GM18861 (cell line): ENCODE measurements at regions not wholly inside any gene's neighbourhood (a gene's known extent, or its start where the extent isn't known, plus 50 kb on each side); places are given as distances from the start of the nearest gene placed in this dataset.
"Not testable (repeated sequence)": the region's sequence is repeated elsewhere in the genome, so short reads cannot be mapped to it uniquely, and the experiment has no call there.

Experiments
- ATAC-seq: cut with Tn5 transposase; IDR thresholded peaks from one replicate; pipeline ENCODE4 v1.9.1; 2021; ENCODE audit not compliant: unreplicated experiment

DNA sequence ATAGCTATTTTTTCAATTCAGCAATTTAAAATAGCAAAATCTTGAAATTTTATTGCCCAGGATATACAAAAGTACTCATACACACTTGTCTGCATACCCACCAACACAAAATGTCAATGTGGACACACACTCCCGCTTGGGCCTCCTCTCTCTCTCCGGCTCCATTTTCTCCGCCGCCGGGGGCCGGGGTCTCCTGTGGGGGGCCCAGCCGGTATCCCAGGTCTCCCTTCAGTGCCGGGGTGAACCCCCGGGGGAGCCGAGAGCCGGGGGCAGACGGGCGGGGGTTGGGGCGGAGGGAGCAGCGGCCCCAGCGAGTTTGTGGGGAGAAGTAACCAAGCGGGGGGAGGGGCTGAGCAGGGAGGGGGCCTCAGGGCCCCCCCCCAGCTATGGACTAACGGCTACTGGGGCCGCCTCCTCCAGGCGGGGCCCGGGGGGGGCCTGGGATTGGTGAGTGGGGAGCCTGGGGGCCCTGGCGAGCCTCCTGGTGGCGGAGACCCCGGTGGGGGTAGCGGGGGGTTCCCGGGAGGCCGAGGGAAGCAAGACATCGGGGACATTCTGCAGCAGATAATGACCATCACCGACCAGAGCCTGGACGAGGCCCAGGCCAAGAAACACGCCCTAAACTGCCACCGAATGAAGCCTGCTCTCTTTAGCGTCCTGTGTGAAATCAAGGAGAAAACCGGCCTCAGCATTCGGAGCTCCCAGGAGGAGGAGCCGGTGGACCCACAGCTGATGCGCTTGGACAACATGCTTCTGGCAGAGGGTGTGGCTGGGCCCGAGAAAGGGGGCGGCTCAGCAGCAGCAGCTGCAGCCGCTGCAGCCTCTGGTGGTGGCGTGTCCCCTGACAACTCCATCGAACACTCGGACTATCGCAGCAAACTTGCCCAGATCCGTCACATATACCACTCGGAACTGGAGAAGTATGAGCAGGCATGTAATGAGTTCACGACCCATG lies 56.6 kb downstream of the CHST2 start:
- ATAC-seq: not testable (repeated sequence)

GRCh38 chr3:143177965-143178364 lies 58.4 kb downstream of the CHST2 start:
- peak; percentile 80 for ATAC-seq

GRCh38 chr3:143178775-143179548 lies 59.4 kb downstream of the CHST2 start:
- ATAC-seq: not testable (repeated sequence)

DNA sequence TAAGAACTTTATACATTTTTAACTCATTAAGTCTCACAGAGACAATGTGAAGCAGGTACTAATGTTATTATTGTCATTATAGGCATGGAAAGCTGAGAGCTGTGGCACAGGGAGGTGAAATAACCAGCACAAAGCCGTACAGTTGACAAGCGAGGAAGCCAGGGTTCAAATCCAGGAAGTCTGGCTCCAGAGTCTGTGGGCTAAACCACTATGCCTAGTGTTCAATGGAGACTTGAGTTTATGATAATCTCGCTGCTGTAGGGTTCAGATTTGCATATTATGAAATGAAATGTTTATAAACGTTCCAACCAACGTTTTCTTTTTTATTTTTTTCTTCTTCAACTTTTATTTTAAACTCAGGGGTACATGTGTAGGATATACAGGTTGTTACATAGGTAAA lies 60.0 kb downstream of the CHST2 start:
- no peak for ATAC-seq

- not testable (repeated sequence) for ATAC-seq
Measured at GRCh38 chr3:143180860-143181259, 61.3 kb downstream of the CHST2 start.

DNA sequence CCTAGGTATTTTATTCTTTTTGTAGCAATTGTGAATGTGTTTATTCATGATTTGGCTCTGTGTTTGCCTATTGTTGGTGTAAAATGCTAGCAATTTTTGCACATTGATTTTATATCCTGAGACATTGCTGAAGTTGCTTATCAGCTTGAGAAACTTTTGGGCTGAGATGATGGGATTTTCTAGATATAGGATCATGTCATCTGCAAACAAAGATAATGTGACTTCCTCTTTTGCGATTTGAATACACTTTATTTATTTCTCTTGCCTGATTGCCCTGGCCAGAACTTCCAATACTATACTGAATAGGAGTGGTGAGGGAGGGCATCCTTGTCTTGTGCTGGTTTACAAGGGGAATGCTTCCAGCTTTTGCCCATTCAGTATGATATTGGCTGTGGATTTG lies 62.4 kb downstream of the CHST2 start:
- not testable (repeated sequence) for ATAC-seq

- ATAC-seq: no peak
Measured at GRCh38 chr3:143182866-143183664, 63.5 kb downstream of the CHST2 start.

DNA sequence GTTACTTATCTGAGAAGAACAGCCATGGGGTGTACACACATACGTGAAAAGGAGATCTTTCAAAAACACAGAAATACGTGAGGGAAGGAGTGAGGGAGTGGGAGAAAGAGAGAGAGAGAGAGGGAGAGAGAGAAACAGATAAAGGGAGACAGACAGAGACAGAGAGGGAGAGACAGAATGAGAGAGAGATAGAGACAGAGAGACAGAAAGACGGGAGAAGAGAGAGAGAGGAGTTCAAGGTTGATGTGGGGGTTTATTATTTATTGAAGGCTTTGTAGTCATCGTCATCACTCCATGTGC lies 64.0 kb downstream of the CHST2 start:
- no peak for ATAC-seq

- no peak for ATAC-seq
Measured at GRCh38 chr3:143184099-143184498, 64.5 kb downstream of the CHST2 start.

- ATAC-seq: no peak
Measured at GRCh38 chr3:143185401-143185800, 65.8 kb downstream of the CHST2 start.

GRCh38 chr3:143187111-143187510 lies 67.5 kb downstream of the CHST2 start:
- ATAC-seq: no peak

- ATAC-seq: no peak
Measured at GRCh38 chr3:143188881-143189280, 69.3 kb downstream of the CHST2 start.

DNA sequence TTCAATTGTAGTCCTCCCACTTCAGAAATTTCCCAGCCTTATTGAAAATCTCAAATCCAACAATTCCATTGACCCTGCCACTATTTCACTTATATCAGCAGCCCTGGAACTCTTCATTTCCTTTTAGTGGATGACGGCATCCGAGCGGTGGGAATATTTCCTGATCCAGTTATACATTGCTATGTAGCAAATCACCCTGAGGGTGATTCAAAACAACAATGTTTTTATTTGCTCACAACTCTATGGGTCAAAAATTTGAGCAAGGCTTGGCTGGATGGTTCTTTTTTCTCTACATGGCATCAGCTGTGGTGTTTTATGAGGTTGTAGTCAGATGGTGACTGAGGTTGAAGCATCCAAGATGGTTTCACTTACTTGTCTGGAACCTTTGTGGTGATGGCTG lies 70.5 kb downstream of the CHST2 start:
- ATAC-seq: no peak

GRCh38 chr3:143192193-143192592 lies 72.6 kb downstream of the CHST2 start:
- no peak for ATAC-seq

DNA sequence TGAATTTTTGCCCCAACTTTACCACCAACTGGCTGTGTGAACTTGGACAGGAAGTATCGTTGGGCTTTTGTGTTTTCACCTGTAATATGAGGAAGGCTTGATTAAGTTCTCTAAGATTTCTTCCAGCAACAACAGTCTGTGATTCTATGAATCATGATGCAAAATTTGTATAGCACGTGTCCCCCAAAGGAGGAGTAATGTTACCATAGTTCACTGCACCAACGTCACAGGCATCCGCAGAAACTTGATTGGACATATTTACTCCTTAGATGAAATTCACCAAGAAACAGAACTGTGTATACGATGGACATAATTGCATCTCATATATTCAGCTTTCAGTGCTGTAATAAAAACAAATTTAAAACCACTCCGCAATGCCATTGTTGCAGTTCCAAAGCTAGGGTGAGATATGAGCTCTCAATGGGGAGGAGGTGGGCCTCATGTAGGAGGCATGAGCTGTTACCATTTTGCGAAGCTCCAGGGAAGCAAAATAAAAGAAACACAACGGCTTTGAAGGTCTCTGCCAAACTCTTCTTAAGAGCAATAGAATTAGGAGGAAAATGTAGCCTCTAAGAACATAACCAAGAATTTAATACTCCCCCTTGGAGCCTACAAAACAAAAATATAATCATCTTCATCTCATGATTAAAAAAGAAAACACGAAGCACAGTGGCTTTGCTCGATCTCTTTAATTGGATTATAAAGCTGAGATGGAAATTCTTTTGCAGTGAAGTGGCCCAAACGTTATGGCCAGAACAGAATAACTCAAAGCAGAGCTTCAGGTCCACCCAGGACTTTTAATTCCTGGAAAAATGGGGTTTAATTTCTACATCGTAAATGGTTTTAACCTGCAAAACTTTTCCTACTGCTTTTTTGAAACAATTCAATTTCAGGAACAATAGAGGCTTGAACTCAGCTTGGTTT lies 80.7 kb downstream of the CHST2 start:
- ATAC-seq: no peak

DNA sequence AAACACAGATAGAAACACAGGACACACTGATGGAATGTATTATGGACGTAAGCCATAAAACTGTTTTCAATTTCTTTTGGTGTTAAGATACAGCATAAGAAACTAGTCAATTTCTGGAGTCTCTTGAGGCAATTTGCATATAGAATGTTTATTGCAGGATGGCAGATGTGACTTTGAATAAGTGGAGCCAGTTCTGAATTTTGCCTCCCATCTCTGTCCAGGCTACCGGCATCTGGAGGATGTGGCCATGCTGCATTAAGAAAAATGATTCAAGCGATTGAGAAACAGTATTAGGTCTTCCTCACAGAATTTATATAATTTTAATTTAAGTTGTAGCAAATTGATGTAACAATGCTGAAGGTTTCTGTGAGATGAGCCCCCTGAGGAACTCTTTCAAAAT lies 81.5 kb downstream of the CHST2 start:
- ATAC-seq: no peak

DNA sequence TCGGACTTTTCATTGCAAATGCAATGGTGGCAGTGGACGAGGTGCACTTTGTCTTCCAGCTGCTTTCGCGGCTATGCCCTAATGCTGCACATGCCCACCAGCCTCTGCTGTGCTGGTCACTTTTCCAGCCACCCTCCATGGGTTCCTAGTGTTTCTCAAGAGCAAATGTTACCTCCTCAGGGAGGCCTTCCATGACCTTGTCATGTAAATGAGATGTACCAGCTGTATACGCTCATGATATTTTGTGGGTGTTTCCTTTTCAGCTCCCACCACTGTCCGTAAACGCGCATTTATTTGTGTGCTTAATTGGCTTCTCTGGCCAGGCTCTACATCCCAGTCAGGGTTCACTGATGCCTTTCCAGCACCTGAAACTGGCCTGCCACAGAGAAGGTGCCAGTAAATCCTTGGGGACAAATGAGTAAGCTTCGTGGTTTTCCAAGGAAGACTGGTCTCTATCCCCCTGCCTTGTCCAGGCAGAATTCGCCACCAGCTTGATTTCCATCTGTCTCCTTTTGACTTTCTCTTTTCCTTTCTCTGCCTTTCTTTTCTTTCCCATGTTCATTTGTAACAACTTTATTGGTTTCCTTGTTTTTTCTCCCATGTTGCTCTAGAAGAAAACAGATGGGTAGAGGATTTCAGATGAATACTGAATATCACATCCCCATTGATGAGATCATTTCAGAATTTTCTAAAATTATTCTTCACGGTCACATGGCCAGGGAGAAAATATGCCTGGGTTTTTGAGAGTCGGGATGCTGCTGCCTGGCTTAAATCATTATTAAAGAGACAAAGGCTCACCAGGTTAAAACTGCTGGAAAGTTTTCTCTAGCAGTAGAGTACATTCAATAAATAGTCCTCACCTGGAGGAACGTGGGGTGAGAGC lies 82.5 kb downstream of the CHST2 start:
- ATAC-seq: no peak

- ATAC-seq: no peak
Measured at GRCh38 chr3:143203142-143203541, 83.6 kb downstream of the CHST2 start.

- no peak for ATAC-seq
Measured at GRCh38 chr3:143203848-143204247, 84.3 kb downstream of the CHST2 start.
